ENCODE measurements at regions not wholly inside any gene's neighbourhood (a gene's known extent, or its start where the extent isn't known, plus 50 kb on each side); places are given as distances from the start of the nearest gene placed in this dataset.
"Not testable (repeated sequence)": the region's sequence is repeated elsewhere in the genome, so short reads cannot be mapped to it uniquely, and the experiment has no call there.

DNA sequence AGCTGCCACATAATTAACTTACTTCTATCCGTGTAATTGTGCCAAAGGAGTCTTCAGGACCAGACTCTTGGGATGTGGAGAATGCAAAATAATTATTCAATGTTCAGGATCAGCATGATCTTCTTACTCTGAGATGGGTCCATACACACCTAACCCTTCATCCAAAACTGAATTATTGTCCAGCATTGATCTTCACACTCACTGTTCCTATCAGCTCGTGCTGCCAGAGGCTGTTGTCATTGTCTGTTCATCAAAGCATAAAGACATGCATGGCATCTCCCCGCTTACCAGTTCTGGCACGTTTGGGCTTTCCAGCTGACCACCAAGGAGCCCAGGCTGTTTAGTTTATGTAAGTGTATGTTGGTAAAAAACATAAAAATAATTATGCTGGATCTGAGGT is 1090.7 kb downstream of the DNAJB9 start:
- no peak overlapping the region for H3K4me3 ChIP-seq (replicated peaks; ENCODE audit: low read depth, low read length)
- no peaks in the 10 kb centered on the region for H3K27me3 ChIP-seq (replicated peaks; ENCODE audit: control insufficient read depth, insufficient read depth, low read length)
- DNase-seq (ENCODE audit: extremely low read depth, insufficient read length): no peak
- TF ChIP-seq, protein P1, sequence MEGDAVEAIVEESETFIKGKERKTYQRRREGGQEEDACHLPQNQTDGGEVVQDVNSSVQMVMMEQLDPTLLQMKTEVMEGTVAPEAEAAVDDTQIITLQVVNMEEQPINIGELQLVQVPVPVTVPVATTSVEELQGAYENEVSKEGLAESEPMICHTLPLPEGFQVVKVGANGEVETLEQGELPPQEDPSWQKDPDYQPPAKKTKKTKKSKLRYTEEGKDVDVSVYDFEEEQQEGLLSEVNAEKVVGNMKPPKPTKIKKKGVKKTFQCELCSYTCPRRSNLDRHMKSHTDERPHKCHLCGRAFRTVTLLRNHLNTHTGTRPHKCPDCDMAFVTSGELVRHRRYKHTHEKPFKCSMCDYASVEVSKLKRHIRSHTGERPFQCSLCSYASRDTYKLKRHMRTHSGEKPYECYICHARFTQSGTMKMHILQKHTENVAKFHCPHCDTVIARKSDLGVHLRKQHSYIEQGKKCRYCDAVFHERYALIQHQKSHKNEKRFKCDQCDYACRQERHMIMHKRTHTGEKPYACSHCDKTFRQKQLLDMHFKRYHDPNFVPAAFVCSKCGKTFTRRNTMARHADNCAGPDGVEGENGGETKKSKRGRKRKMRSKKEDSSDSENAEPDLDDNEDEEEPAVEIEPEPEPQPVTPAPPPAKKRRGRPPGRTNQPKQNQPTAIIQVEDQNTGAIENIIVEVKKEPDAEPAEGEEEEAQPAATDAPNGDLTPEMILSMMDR (IDR thresholded peaks at IDR 0.05; ENCODE audit: insufficient read depth, low read length, poor library complexity, severe bottlenecking): no peak
- H3K36me3 ChIP-seq (ENCODE audit: control insufficient read depth, insufficient read depth, low read length): no peaks in the 10 kb centered on the region

DNA sequence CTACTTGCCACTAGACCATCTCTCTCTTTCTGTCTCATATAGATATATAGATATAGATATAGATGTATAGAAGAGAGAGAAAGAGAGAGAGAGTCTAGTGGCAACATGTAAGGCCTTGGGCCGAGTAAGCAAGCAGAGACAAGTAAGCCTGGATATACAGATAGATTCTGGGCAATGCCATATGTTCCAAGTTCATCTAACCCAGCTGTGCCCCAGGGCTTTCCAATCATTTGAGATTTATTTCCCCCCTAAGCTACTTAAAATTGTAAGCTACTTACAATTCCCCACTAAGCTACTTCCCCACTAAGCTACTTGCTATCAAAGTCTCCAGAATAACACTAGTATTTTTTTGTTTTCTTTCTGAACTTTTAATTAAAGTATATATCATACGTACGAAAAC is 1094.1 kb downstream of the DNAJB9 start:
- DNase-seq (ENCODE audit: extremely low read depth, insufficient read length): no peak
- TF ChIP-seq, protein P1 (IDR thresholded peaks at IDR 0.05; ENCODE audit: insufficient read depth, low read length, poor library complexity, severe bottlenecking): no peak
- no peaks in the 10 kb centered on the region for H3K36me3 ChIP-seq (ENCODE audit: control insufficient read depth, insufficient read depth, low read length)
- H3K27me3 ChIP-seq (replicated peaks; ENCODE audit: control insufficient read depth, insufficient read depth, low read length): no peaks in the 10 kb centered on the region
- H3K4me3 ChIP-seq (replicated peaks; ENCODE audit: low read depth, low read length): no peak overlapping the region

DNA sequence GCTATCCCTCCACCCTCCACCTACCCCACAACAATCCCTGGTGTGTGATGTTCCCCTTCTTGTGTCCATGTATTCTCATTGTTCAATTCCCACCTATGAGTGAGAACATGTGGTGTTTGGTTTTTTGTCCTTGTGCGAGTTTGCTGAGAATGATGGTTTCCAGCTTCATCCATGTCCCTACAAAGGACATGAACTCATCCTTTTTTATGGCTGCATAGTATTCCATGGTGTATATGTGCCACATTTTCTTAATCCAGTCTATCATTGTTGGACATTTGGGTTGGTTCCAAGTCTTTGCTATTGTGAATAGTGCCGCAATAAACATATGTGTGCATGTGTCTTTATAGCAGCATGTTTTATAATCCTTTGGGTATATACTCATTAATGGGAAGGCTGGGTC is 1117.6 kb downstream of the DNAJB9 start:
- not testable (repeated sequence) for H3K4me3 ChIP-seq (replicated peaks; ENCODE audit: low read depth, low read length); DNase-seq (ENCODE audit: extremely low read depth, insufficient read length); H3K27me3 ChIP-seq (replicated peaks; ENCODE audit: control insufficient read depth, insufficient read depth, low read length); H3K36me3 ChIP-seq (ENCODE audit: control insufficient read depth, insufficient read depth, low read length)

DNA sequence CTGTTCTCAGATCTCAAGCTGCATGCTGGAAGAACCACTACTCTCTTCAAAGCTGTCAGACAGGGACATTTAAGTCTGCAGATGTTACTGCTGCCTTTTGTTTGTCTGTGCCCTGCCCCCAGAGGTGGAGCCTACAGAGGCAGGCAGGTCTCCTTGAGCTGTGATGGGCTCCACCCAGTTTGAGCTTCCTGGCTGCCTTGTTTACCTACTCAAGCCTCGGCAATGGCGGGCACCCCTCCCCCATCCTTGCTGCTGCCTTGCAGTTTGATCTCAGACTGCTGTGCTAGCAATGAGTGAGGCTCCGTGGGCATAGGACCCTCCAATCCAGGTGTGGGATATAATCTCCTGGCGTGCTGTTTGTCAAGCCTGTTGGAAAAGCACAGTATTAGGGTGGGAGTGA is 1122.9 kb downstream of the DNAJB9 start:
- DNase-seq (ENCODE audit: extremely low read depth, insufficient read length); H3K27me3 ChIP-seq (replicated peaks; ENCODE audit: control insufficient read depth, insufficient read depth, low read length); H3K4me3 ChIP-seq (replicated peaks; ENCODE audit: low read depth, low read length); H3K36me3 ChIP-seq (ENCODE audit: control insufficient read depth, insufficient read depth, low read length): not testable (repeated sequence)

DNA sequence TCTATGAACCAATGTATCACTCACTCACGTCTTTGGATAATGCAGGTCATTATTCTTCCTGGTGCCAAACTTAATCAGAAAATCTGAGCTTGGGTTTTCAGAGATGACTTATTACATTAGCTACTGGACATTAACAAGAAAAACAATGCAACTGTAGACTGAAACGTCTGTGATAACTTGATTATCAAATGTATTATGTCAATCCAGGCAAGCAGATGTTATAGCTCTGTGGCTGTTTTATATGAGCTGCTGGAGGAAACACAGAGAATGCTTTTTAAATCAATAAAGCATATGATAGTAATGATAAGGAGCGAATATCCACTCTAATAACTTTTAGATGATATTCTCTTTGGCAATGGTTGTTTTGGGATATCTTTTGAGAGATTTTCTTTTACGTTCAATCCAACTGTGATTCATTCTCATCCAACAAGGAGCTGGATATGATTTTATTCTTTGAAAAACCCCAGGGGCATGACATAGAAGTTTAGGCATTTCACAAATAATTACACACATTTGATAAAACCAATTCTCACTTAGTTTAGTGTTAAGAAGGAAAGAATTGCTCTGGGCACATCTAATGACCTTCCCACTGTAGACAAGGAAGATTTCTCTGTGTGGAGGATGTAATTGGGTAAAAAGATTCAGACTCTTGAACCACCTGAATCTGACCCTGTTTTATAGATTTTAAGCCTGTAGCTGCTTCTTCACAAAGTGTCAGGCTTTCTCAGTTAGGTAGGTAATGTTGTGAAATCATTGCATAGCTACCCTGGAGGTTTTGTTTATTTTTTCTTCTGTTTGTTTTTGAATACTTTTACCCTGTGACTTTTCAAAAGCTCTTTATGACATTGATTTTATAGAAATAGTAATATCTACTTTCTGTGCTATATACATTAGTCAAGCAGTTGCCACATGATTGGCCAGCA is 1124.7 kb downstream of the DNAJB9 start:
- TF ChIP-seq, protein P1 (IDR thresholded peaks at IDR 0.05; ENCODE audit: insufficient read depth, low read length, poor library complexity, severe bottlenecking): no peak
- Histone ChIP-seq H3K27me3 (replicated peaks; ENCODE audit: control insufficient read depth, insufficient read depth, low read length) (no peaks in the 10 kb centered on the region), H3K4me3 (replicated peaks; ENCODE audit: low read depth, low read length) (no peak overlapping the region), H3K36me3 (ENCODE audit: control insufficient read depth, insufficient read depth, low read length) (no peaks in the 10 kb centered on the region)
- no peak for DNase-seq (ENCODE audit: extremely low read depth, insufficient read length)

DNA sequence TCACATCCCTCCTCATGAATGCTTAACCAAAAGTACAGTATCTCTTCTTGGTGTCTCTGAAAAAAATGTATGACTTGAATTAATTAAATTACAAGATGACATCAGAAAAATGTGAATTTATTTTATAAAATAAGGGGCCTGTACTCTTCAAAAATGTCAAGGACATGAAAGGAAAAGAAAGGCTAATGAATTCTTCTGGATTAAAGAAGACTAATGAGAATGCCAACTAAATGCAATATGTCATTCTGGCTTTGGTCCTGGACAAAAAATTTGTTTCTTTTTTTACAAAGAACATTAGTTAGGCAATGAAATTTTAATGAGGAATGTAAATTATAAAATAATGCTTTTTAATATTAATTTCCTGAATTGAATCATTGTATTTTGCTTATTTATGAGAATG is 1125.7 kb downstream of the DNAJB9 start:
- no peaks in the 10 kb centered on the region for H3K36me3 ChIP-seq (ENCODE audit: control insufficient read depth, insufficient read depth, low read length)
- TF ChIP-seq, protein P1 (IDR thresholded peaks at IDR 0.05; ENCODE audit: insufficient read depth, low read length, poor library complexity, severe bottlenecking): no peak
- DNase-seq (ENCODE audit: extremely low read depth, insufficient read length): no peak
- H3K27me3 ChIP-seq (replicated peaks; ENCODE audit: control insufficient read depth, insufficient read depth, low read length): no peaks in the 10 kb centered on the region
- no peak overlapping the region for H3K4me3 ChIP-seq (replicated peaks; ENCODE audit: low read depth, low read length)
